ENCODE measurements at regions not wholly inside any gene's neighbourhood (a gene's known extent, or its start where the extent isn't known, plus 50 kb on each side); places are given as distances from the start of the nearest gene placed in this dataset.

DNA sequence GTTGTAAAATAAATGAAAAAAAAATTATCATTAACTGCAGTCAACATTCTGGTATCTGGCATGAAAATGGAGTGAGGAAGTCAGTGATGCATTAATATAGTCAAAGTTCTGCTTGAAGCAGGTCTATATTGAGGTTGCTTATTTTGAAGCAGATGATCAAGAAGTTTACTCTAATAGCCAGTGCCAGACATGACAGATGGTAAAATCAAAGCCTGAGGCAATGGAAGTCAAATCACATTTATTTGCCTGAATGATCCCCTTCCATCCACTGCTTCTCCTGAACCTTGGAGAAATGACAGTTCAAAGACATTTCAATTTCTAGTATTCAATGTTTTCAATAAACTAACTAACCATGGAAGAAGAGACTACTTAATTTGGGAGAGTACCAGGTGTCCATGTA lies 430.0 kb downstream of the FAM181B start:
- Mint-ChIP-seq H3K36me3 (no peaks in the 10 kb centered on the region), H3K9me3 (no peaks in the 10 kb centered on the region)
- no peaks in the 10 kb centered on the region for H3K79me2 ChIP-seq (ENCODE audit: low read depth)

DNA sequence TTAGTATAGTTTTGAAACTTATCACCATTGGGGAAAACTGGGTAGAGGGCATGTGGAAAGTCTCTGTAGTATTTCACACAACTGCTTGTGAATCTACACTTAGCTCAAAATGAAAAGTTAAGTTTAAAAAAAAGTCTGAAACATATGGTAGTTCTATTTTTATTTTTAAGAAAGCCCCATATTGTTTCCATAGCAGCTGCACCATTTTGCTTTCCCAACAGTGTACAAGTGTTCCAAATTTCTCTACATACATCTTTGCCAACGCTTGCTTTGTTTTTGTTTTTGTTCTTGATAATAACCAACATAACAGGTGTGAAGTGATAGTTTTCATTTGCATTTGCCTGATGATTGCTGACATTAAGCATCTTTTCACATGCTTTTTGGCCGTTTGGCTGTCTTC lies 445.2 kb downstream of the FAM181B start:
- no peaks in the 10 kb centered on the region for H3K27me3 Mint-ChIP-seq (ENCODE audit: insufficient read depth, low read depth)
- no peak overlapping the region for H3K4me3 Mint-ChIP-seq
- no peaks in the 10 kb centered on the region for H3K36me3 ChIP-seq
- no peak overlapping the region for H2AFZ ChIP-seq (replicated peaks)
- H3K4me2 ChIP-seq, result no peak overlapping the region
- H3K9me3 Mint-ChIP-seq, result peaks cover 2% of the 10 kb centered on the region
- no peaks in the 10 kb centered on the region for H4K20me1 ChIP-seq (ENCODE audit: low read depth)
- H3K27ac Mint-ChIP-seq, result no peak overlapping the region
- H3K27ac ChIP-seq, result no peak overlapping the region
- no peak overlapping the region for H3K4me3 ChIP-seq
- no peaks in the 10 kb centered on the region for H3K9me3 ChIP-seq (ENCODE audit: low read depth)
- H3F3A ChIP-seq (ENCODE audit: low read depth), result no peaks in the 10 kb centered on the region
- TF ChIP-seq EZH2phosphoT487 (IDR thresholded peaks at IDR 0.05), result no peak
- TF ChIP-seq, protein P1, sequence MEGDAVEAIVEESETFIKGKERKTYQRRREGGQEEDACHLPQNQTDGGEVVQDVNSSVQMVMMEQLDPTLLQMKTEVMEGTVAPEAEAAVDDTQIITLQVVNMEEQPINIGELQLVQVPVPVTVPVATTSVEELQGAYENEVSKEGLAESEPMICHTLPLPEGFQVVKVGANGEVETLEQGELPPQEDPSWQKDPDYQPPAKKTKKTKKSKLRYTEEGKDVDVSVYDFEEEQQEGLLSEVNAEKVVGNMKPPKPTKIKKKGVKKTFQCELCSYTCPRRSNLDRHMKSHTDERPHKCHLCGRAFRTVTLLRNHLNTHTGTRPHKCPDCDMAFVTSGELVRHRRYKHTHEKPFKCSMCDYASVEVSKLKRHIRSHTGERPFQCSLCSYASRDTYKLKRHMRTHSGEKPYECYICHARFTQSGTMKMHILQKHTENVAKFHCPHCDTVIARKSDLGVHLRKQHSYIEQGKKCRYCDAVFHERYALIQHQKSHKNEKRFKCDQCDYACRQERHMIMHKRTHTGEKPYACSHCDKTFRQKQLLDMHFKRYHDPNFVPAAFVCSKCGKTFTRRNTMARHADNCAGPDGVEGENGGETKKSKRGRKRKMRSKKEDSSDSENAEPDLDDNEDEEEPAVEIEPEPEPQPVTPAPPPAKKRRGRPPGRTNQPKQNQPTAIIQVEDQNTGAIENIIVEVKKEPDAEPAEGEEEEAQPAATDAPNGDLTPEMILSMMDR (IDR thresholded peaks at IDR 0.05), result no peak
- H3K27me3 ChIP-seq, result no peaks in the 10 kb centered on the region
- H3K9ac ChIP-seq, result no peak overlapping the region
- no peaks in the 10 kb centered on the region for H3K4me1 ChIP-seq
- no peaks in the 10 kb centered on the region for H3K79me2 ChIP-seq (ENCODE audit: low read depth)
- H3K4me1 Mint-ChIP-seq, result no peaks in the 10 kb centered on the region
- DNase-seq (ENCODE audit: low spot score), result no peak
- no peaks in the 10 kb centered on the region for H3K36me3 Mint-ChIP-seq

More for the DNA sequence above, 430.0 kb downstream of the FAM181B start:
- Histone ChIP-seq H3K27me3 (no peaks in the 10 kb centered on the region), H3K9me3 (ENCODE audit: low read depth) (no peaks in the 10 kb centered on the region), H3K27ac (no peak overlapping the region), H3K36me3 (no peaks in the 10 kb centered on the region), H3K4me3 (no peak overlapping the region), H3K4me1 (no peaks in the 10 kb centered on the region), H4K20me1 (ENCODE audit: low read depth) (no peaks in the 10 kb centered on the region), H3F3A (ENCODE audit: low read depth) (no peaks in the 10 kb centered on the region), H2AFZ (replicated peaks) (no peak overlapping the region), H3K4me2 (no peak overlapping the region), H3K9ac (no peak overlapping the region)
- DNase-seq (ENCODE audit: low spot score), result no peak
- no peaks in the 10 kb centered on the region for H3K4me1 Mint-ChIP-seq
- no peak overlapping the region for H3K27ac Mint-ChIP-seq
- H3K27me3 Mint-ChIP-seq (ENCODE audit: insufficient read depth, low read depth), result no peaks in the 10 kb centered on the region
- TF ChIP-seq EZH2 (IDR thresholded peaks at IDR 0.05) (no peak), EZH2phosphoT487 (IDR thresholded peaks at IDR 0.05) (no peak)
- TF ChIP-seq, protein P1 (IDR thresholded peaks at IDR 0.05), result no peak
- H3K4me3 Mint-ChIP-seq, result no peak overlapping the region

DNA sequence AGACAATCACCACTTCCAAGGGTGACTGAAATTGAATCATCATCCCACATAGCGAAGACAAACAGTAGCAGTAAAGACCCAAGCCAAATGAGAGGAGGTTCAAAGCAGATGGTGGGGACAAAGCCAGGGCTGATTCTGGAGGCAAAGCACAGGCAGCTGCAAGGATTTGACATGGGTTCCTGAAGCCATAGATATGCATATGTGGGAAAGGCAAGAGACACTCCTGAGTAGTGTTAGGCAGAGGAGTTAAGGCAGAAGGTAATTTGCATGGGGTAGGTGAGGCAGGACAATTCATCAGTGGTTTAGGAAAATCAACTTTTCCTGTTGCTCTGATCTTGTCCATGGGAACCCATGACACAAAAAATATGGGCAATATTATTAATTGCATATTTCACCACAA lies 462.8 kb downstream of the FAM181B start:
- H3F3A ChIP-seq (ENCODE audit: low read depth), result no peaks in the 10 kb centered on the region
- no peak overlapping the region for H3K27ac ChIP-seq
- no peaks in the 10 kb centered on the region for H4K20me1 ChIP-seq (ENCODE audit: low read depth)
- Mint-ChIP-seq H3K36me3 (no peaks in the 10 kb centered on the region), H3K27ac (no peak overlapping the region), H3K9me3 (no peaks in the 10 kb centered on the region), H3K4me1 (no peaks in the 10 kb centered on the region), H3K27me3 (ENCODE audit: insufficient read depth, low read depth) (no peaks in the 10 kb centered on the region), H3K4me3 (no peak overlapping the region)
- H3K4me3 ChIP-seq, result no peak overlapping the region
- no peak overlapping the region for H2AFZ ChIP-seq (replicated peaks)
- no peak overlapping the region for H3K4me2 ChIP-seq
- H3K79me2 ChIP-seq (ENCODE audit: low read depth), result no peaks in the 10 kb centered on the region
- no peak for DNase-seq (ENCODE audit: low spot score)
- no peaks in the 10 kb centered on the region for H3K4me1 ChIP-seq
- TF ChIP-seq EZH2 (IDR thresholded peaks at IDR 0.05) (no peak), EZH2phosphoT487 (IDR thresholded peaks at IDR 0.05) (no peak)
- TF ChIP-seq, protein P1 (IDR thresholded peaks at IDR 0.05), result no peak
- no peaks in the 10 kb centered on the region for H3K36me3 ChIP-seq
- H3K27me3 ChIP-seq, result no peaks in the 10 kb centered on the region
- H3K9me3 ChIP-seq (ENCODE audit: low read depth), result no peaks in the 10 kb centered on the region
- H3K9ac ChIP-seq, result no peak overlapping the region

DNA sequence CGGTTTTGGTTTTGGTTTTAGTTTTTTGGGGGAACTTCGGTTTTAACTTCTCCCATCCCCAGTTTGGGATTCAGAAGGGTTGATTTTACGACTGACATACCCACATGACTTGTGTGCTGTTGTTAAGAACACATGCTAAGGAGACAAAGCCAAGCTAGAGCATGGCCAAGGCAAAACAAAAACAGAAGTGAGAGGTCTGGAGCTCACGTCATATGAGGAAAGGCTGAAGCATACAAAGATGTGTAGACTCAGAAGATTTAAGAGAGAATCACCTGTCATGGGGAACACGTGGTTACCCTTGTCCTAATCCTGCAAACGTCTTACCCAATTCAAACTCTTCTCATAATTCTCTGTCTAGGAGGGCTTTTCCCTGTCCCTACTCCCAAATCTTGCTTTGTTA lies 465.0 kb downstream of the FAM181B start:
- H3K36me3 Mint-ChIP-seq, result no peaks in the 10 kb centered on the region

More for the DNA sequence above, 465.0 kb downstream of the FAM181B start:
- Histone ChIP-seq H3K36me3 (no peaks in the 10 kb centered on the region), H3K4me3 (no peak overlapping the region), H2AFZ (replicated peaks) (no peak overlapping the region), H3K27ac (no peak overlapping the region), H3K79me2 (ENCODE audit: low read depth) (no peaks in the 10 kb centered on the region), H3K9ac (no peak overlapping the region), H3K4me1 (no peaks in the 10 kb centered on the region), H4K20me1 (ENCODE audit: low read depth) (no peaks in the 10 kb centered on the region), H3F3A (ENCODE audit: low read depth) (no peaks in the 10 kb centered on the region), H3K4me2 (no peak overlapping the region), H3K9me3 (ENCODE audit: low read depth) (no peaks in the 10 kb centered on the region), H3K27me3 (no peaks in the 10 kb centered on the region)
- H3K4me3 Mint-ChIP-seq, result no peak overlapping the region
- no peaks in the 10 kb centered on the region for H3K4me1 Mint-ChIP-seq
- H3K9me3 Mint-ChIP-seq, result no peaks in the 10 kb centered on the region
- no peak for TF ChIP-seq EZH2phosphoT487 (IDR thresholded peaks at IDR 0.05)
- no peak for TF ChIP-seq EZH2 (IDR thresholded peaks at IDR 0.05)
- TF ChIP-seq, protein P1 (IDR thresholded peaks at IDR 0.05), result no peak
- H3K27ac Mint-ChIP-seq, result no peak overlapping the region
- no peaks in the 10 kb centered on the region for H3K27me3 Mint-ChIP-seq (ENCODE audit: insufficient read depth, low read depth)
- DNase-seq (ENCODE audit: low spot score), result no peak

Measured in neural progenitor cell (in vitro differentiated cells).